ENCODE measurements at regions not wholly inside any gene's neighbourhood (a gene's known extent, or its start where the extent isn't known, plus 50 kb on each side); places are given as distances from the start of the nearest gene placed in this dataset.

GRCh38 chr5:96091874-96092273, 130.2 kb upstream of the ELL2 start:
- H3K4me3 ChIP-seq (ENCODE audit: low read length) = no peak overlapping the region
- TF ChIP-seq CTCF (conservative IDR thresholded peaks at IDR 0.05; ENCODE audit: low read length) = no peak
- DNase-seq (ENCODE audit: low read depth) = no peak

- no peak for DNase-seq (ENCODE audit: low read depth)
- no peak overlapping the region for H3K4me3 ChIP-seq (ENCODE audit: low read length)
- no peak for TF ChIP-seq CTCF (conservative IDR thresholded peaks at IDR 0.05; ENCODE audit: low read length)
These were observed 128.6 kb upstream of the ELL2 start for GRCh38 chr5:96090215-96090614.

GRCh38 chr5:96088706-96089498, 127.3 kb upstream of the ELL2 start:
- DNase-seq (ENCODE audit: low read depth) = no peak
- no peak for TF ChIP-seq CTCF (conservative IDR thresholded peaks at IDR 0.05; ENCODE audit: low read length)

GRCh38 chr5:96087939-96088338, 126.3 kb upstream of the ELL2 start:
- TF ChIP-seq CTCF (conservative IDR thresholded peaks at IDR 0.05; ENCODE audit: low read length) = no peak

More at GRCh38 chr5:96088706-96089498, 127.3 kb upstream of the ELL2 start:
- no peak overlapping the region for H3K4me3 ChIP-seq (ENCODE audit: low read length)

GRCh38 chr5:96084874-96085506, 123.3 kb upstream of the ELL2 start:
- no peak overlapping the region for H3K4me3 ChIP-seq (ENCODE audit: low read length)
- no peak for DNase-seq (ENCODE audit: low read depth)
- no peak for TF ChIP-seq CTCF (conservative IDR thresholded peaks at IDR 0.05; ENCODE audit: low read length)

More at GRCh38 chr5:96087939-96088338, 126.3 kb upstream of the ELL2 start:
- no peak for DNase-seq (ENCODE audit: low read depth)
- H3K4me3 ChIP-seq (ENCODE audit: low read length) = no peak overlapping the region

GRCh38 chr5:96083361-96083881, 121.8 kb upstream of the ELL2 start:
- TF ChIP-seq CTCF (conservative IDR thresholded peaks at IDR 0.05; ENCODE audit: low read length) = no peak
- DNase-seq (ENCODE audit: low read depth) = no peak
- H3K4me3 ChIP-seq (ENCODE audit: low read length) = no peak overlapping the region

Measured in AG10803 (cell line).